ENCODE measurements at regions not wholly inside any gene's neighbourhood (a gene's known extent, or its start where the extent isn't known, plus 50 kb on each side); places are given as distances from the start of the nearest gene placed in this dataset.

- TF ChIP-seq POLR2A (IDR thresholded peaks at IDR 0.05; ENCODE audit: low read length) (no peak), GATA1 (IDR thresholded peaks at IDR 0.05; ENCODE audit: low read depth, low read length) (no peak)
These were observed 408.6 kb downstream of the FAM47B start for GRCh38 chrX:35351212-35351611.

Measured in erythroblast (primary cell).